K562 (cell line): ENCODE measurements at regions not wholly inside any gene's neighbourhood (a gene's known extent, or its start where the extent isn't known, plus 50 kb on each side); places are given as distances from the start of the nearest gene placed in this dataset.

Experiments
- ATAC-seq: fragments of 200-7000 bp; cut with Tn5 transposase; 3 replicates; pipeline ENCODE4 v1.9.1; 2020; ENCODE audit warnings: moderate library complexity
- BruUV-seq: library from RNA; stranded (reverse); fragments of 400-500 nt; replicated peaks from 2 replicates; lab custom pipeline; 2021; lab: Mats Ljungman, UMichigan
- CTCF ChIA-PET: fragments of 300-600 bp; formaldehyde crosslinking; extraction: SDS; loops from one replicate; lab custom pipeline; 2021; ENCODE audit warnings: low intra/inter-chr PET ratio; lab: Yijun Ruan, JAX
- POLR2A ChIA-PET: fragments of 300-600, 350-650 bp; sonication (Branson Sonifier 250); formaldehyde crosslinking; extraction: SDS; loops from one replicate; lab custom pipeline; 2021; ENCODE audit warnings: antibody characterized with exemption, inconsistent platforms; lab: Yijun Ruan, JAX
- DNase-seq, 4 experiments: peaks; one replicate each; pipeline versions ENCODE4 v3.0.0 to v3.0.0-alpha.2; 2011 to 2018; ENCODE audit warnings: low spot score in 3 of 4, mixed read lengths in 3 of 4; ENCODE audit errors: extremely low read depth in 1 of 4
- FAIRE-seq: peaks from 2 replicates; lab custom pipeline; 2011; peaks lifted over from hg19 to GRCh38; lab: Jason Lieb, UNC
- H2AFZ ChIP-seq: 2 replicates; pipeline ENCODE4 v1.6.0; 2011; ENCODE audit warnings: low read depth, low read length, control low read depth, inconsistent platforms
- H3K27ac ChIP-seq: fragments of 200-600 bp; 3 replicates; pipeline ENCODE4 v1.8.0; 2011; ENCODE audit warnings: low read depth, mild to moderate bottlenecking, control low read depth, inconsistent platforms, low read length, moderate library complexity, mixed read lengths; ENCODE audit errors: extremely low read depth
- H3K27me3 ChIP-seq, 2 experiments: fragments of 300-600 bp in 1 of 2; 2 replicates in 1 of 2; 3 replicates in 1 of 2; pipeline versions ENCODE4 v1.6.0 to v1.8.0; 2011; ENCODE audit warnings: inconsistent platforms in 2 of 2, low read length in 2 of 2, mild to moderate bottlenecking in 1 of 2, mixed read lengths in 1 of 2, moderate library complexity in 1 of 2; ENCODE audit not compliant: control insufficient read depth in 2 of 2, insufficient read depth in 2 of 2
- H3K36me3 ChIP-seq: fragments of 300-600 bp; 3 replicates; pipeline ENCODE4 v1.8.0; 2011; ENCODE audit warnings: mild to moderate bottlenecking, low read length, inconsistent platforms; ENCODE audit not compliant: control insufficient read depth, insufficient read depth
- H3K4me1 ChIP-seq, 2 experiments: fragments of 200-600 bp in 1 of 2; replicated peaks in 1 of 2; 2 replicates in 1 of 2; 3 replicates in 1 of 2; pipeline versions ENCODE4 v1.5.1 to v1.8.0; 2011; ENCODE audit warnings: inconsistent platforms in 2 of 2, low read length in 2 of 2, mild to moderate bottlenecking in 1 of 2, mixed read lengths in 1 of 2, moderate library complexity in 1 of 2; ENCODE audit not compliant: control insufficient read depth in 2 of 2, insufficient read depth in 2 of 2
- H3K4me2 ChIP-seq: 2 replicates; pipeline ENCODE4 v1.6.1; 2011; ENCODE audit warnings: low read length, control low read depth, inconsistent platforms, mixed read lengths; ENCODE audit not compliant: insufficient read depth
- H3K4me3 ChIP-seq: fragments of 200-600 bp; sonication (generic), shearing (Covaris generic); 2 replicates; pipeline ENCODE4 v1.5.1; 2016; ENCODE audit warnings: control low read depth, inconsistent platforms
- H3K79me2 ChIP-seq: fragments of 200-600 bp; 3 replicates; pipeline ENCODE4 v1.8.0; 2011; ENCODE audit warnings: low read length, inconsistent platforms; ENCODE audit not compliant: control insufficient read depth, insufficient read depth
- H3K9ac ChIP-seq, 2 experiments: 2 replicates each; pipeline versions ENCODE4 v1.6.0 to v1.6.1; 2011; ENCODE audit warnings: low read depth in 2 of 2, low read length in 2 of 2, control low read depth in 1 of 2, inconsistent platforms in 1 of 2, mild to moderate bottlenecking in 1 of 2, mixed read lengths in 1 of 2; ENCODE audit not compliant: insufficient read depth in 1 of 2
- H3K9me1 ChIP-seq: one replicate; pipeline ENCODE4 v1.6.0; 2011; ENCODE audit warnings: inconsistent platforms, mild to moderate bottlenecking, low read length, moderate library complexity; ENCODE audit not compliant: control insufficient read depth, insufficient read depth
- H3K9me3 ChIP-seq: replicated peaks from 2 replicates; pipeline ENCODE4 v1.5.1; 2011; ENCODE audit warnings: low read depth, low read length, inconsistent platforms; ENCODE audit not compliant: control insufficient read depth, insufficient read depth
- H4K20me1 ChIP-seq: replicated peaks from 2 replicates; pipeline ENCODE4 v1.6.1; 2011; ENCODE audit warnings: low read length, inconsistent platforms, mixed read lengths; ENCODE audit not compliant: control insufficient read depth, insufficient read depth
- ARID1B ChIP-seq: fragments of 450-650 bp; IDR thresholded peaks from 2 replicates; pipeline ENCODE4 v1.6.1; 2016; ENCODE audit warnings: antibody characterized with exemption, mild to moderate bottlenecking, inconsistent platforms
- EZH2 ChIP-seq: IDR thresholded peaks from 2 replicates; pipeline ENCODE4 v1.6.1; 2012; ENCODE audit warnings: low read depth, mild to moderate bottlenecking, inconsistent platforms, low read length, borderline replicate concordance
- LEF1 ChIP-seq: fragments of 450-650 bp; IDR thresholded peaks from 2 replicates; pipeline ENCODE4 v1.6.1; 2016; ENCODE audit warnings: mild to moderate bottlenecking
- POLR2H ChIP-seq: IDR thresholded peaks from 2 replicates; pipeline ENCODE4 v1.6.1; 2016; ENCODE audit warnings: missing genetic modification characterization, low read depth, mild to moderate bottlenecking, control low read depth, missing compliant biosample characterization, moderate library complexity
- SREBF1 ChIP-seq: fragments of 150-350 bp; IDR thresholded peaks from 2 replicates; pipeline ENCODE4 v1.6.1; 2014; ENCODE audit warnings: antibody characterized with exemption, low read depth, low read length, borderline replicate concordance
- ZKSCAN3 ChIP-seq: fragments of 250-450 bp; sonication (Bioruptor Pico); IDR thresholded peaks from 2 replicates; pipeline ENCODE4 v1.4.0; 2020
- ZNF436 ChIP-seq: fragments of 250-450, 450-650 bp; sonication (Bioruptor Pico); formaldehyde crosslinking; IDR thresholded peaks from 2 replicates; pipeline ENCODE4 v1.7.0; 2020; ENCODE audit warnings: mild to moderate bottlenecking
- WGBS: fragments of 100-300 bp; shearing (Covaris generic); methylation state at CpG from one replicate; pipeline ENCODE4 v1.1.6; 2016; ENCODE audit warnings: low coverage, mixed read lengths; ENCODE audit not compliant: insufficient coverage; ENCODE audit errors: missing lambda C conversion rate; 5-methylcytosine and 5-hydroxymethylcytosine counted together
- in situ Hi-C: fragments of 300-500 bp; cut with MboI; formaldehyde crosslinking; loops from 4 replicates; pipeline ENCODE4 v1.15.0; 2018; ENCODE audit warnings: inconsistent platforms, mixed read lengths
- intact Hi-C: fragments of 100-400 bp; cut with micrococcal nuclease; formaldehyde crosslinking; loops from 2 replicates; pipeline ENCODE4 v1.14.2; 2022
- TF ChIP-seq, protein P1 (sequence below): sonication (generic); formaldehyde crosslinking; IDR thresholded peaks from 2 replicates; pipeline ENCODE4 v1.8.1; 2023; ENCODE audit warnings: mild to moderate bottlenecking, missing genetic modification reagents
- TF ChIP-seq, protein P2 (sequence below): fragments of 450-650 bp; formaldehyde crosslinking; IDR thresholded peaks from 2 replicates; pipeline ENCODE4 v1.4.0; 2022; ENCODE audit warnings: missing genetic modification characterization
- TF ChIP-seq, protein P3 (sequence below): sonication (generic); formaldehyde crosslinking; IDR thresholded peaks from 2 replicates; pipeline ENCODE4 v1.8.1; 2022; ENCODE audit warnings: missing genetic modification reagents

DNA sequence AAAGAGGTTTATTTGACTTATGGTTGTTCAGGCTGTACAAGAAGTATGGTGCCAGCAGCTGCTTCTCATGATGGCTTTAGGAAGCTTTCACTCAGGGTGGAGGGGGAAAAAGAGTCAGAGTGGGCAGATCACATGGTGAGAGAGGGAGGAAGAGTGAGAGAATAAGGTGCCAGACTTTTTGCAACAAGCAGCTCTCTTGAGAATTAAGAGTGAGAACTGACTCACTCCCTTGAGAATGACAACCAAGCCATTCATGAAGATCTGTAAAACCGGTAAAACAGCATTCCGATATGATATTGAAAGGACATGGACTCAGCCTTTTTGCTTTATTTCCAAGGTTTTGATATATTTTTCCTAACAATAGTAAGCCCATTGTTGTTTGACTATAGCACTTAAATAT lies 501.2 kb downstream of the GALC start:
- H3K9ac ChIP-seq: no peak overlapping the region
- CTCF ChIA-PET: no interaction called here
- no peaks in the 10 kb centered on the region for H3K4me1 ChIP-seq
- H3K9me1 ChIP-seq: no peaks in the 10 kb centered on the region
- FAIRE-seq: no peak
- intact Hi-C loops: no loop called here
- no TSS peak for BruUV-seq
- DNase-seq: no peak
- no peak overlapping the region for H3K4me2 ChIP-seq
- H2AFZ ChIP-seq: no peak overlapping the region
- TF ChIP-seq, protein P1, sequence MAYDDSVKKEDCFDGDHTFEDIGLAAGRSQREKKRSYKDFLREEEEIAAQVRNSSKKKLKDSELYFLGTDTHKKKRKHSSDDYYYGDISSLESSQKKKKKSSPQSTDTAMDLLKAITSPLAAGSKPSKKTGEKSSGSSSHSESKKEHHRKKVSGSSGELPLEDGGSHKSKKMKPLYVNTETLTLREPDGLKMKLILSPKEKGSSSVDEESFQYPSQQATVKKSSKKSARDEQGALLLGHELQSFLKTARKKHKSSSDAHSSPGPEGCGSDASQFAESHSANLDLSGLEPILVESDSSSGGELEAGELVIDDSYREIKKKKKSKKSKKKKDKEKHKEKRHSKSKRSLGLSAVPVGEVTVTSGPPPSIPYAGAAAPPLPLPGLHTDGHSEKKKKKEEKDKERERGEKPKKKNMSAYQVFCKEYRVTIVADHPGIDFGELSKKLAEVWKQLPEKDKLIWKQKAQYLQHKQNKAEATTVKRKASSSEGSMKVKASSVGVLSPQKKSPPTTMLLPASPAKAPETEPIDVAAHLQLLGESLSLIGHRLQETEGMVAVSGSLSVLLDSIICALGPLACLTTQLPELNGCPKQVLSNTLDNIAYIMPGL: no peak
- TF ChIP-seq EZH2 (no peak), ARID1B (no peak), ZKSCAN3 (CRISPR knock-in tag) (no peak), LEF1 (no peak), POLR2H (no peak), ZNF436 (no peak), SREBF1 (no peak)
- TF ChIP-seq, protein P2, sequence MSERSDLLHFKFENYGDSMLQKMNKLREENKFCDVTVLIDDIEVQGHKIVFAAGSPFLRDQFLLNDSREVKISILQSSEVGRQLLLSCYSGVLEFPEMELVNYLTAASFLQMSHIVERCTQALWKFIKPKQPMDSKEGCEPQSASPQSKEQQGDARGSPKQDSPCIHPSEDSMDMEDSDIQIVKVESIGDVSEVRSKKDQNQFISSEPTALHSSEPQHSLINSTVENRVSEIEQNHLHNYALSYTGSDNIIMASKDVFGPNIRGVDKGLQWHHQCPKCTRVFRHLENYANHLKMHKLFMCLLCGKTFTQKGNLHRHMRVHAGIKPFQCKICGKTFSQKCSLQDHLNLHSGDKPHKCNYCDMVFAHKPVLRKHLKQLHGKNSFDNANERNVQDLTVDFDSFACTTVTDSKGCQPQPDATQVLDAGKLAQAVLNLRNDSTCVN (CRISPR knock-in tag): no peak
- TF ChIP-seq, protein P3, sequence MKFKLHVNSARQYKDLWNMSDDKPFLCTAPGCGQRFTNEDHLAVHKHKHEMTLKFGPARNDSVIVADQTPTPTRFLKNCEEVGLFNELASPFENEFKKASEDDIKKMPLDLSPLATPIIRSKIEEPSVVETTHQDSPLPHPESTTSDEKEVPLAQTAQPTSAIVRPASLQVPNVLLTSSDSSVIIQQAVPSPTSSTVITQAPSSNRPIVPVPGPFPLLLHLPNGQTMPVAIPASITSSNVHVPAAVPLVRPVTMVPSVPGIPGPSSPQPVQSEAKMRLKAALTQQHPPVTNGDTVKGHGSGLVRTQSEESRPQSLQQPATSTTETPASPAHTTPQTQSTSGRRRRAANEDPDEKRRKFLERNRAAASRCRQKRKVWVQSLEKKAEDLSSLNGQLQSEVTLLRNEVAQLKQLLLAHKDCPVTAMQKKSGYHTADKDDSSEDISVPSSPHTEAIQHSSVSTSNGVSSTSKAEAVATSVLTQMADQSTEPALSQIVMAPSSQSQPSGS (CRISPR knock-in tag): no peak
- in situ Hi-C loops: no loop called here
- POLR2A ChIA-PET: no interaction called here
- H3K79me2 ChIP-seq: no peaks in the 10 kb centered on the region
- no peaks in the 10 kb centered on the region for H3K36me3 ChIP-seq
- no peaks in the 10 kb centered on the region for H3K9me3 ChIP-seq
- WGBS: 0% methylated on average over 2 of the region's 2 CpGs
- H3K27me3 ChIP-seq: no peaks in the 10 kb centered on the region
- no peak overlapping the region for H3K4me3 ChIP-seq
- ATAC-seq: no peak
- H4K20me1 ChIP-seq: no peaks in the 10 kb centered on the region
- no peak overlapping the region for H3K27ac ChIP-seq
